H1 (cell line): ENCODE measurements at regions not wholly inside any gene's neighbourhood (a gene's known extent, or its start where the extent isn't known, plus 50 kb on each side); places are given as distances from the start of the nearest gene placed in this dataset.

Experiments used
- CTCF ChIA-PET: fragments of 300-600 bp; sonication (Branson Sonifier 250); formaldehyde crosslinking; loops from one replicate; lab custom pipeline; 2021; ENCODE audit not compliant: partially characterized antibody; lab: Charles Lee
- POLR2A ChIA-PET: fragments of 300-600 bp; sonication (Branson Sonifier 250); formaldehyde crosslinking; loops from one replicate; lab custom pipeline; 2021; ENCODE audit warnings: inconsistent platforms; ENCODE audit not compliant: partially characterized antibody; lab: Charles Lee
- DNase-seq, 2 experiments: peaks; one replicate each; pipeline versions ENCODE4 v3.0.0 to v3.0.0-alpha.2; 2010 to 2022; ENCODE audit warnings: low spot score in 2 of 2, low read depth in 1 of 2, mixed read lengths in 1 of 2
- FAIRE-seq: peaks from 2 replicates; lab custom pipeline; 2011; peaks lifted over from hg19 to GRCh38; lab: Jason Lieb, UNC
- H2AFZ ChIP-seq: 2 replicates; pipeline ENCODE4 v1.8.1; 2012; ENCODE audit warnings: low read length, inconsistent platforms
- H2AK5ac ChIP-seq: 2 replicates; pipeline ENCODE4 v1.6.1; 2013; ENCODE audit warnings: low read depth, low read length
- H2BK120ac ChIP-seq: replicated peaks from 2 replicates; pipeline ENCODE3; 2013; ENCODE audit warnings: low read depth, low read length, inconsistent platforms
- H2BK12ac ChIP-seq: 2 replicates; pipeline ENCODE4 v1.6.1; 2013; ENCODE audit warnings: low read depth, low read length
- H2BK15ac ChIP-seq: 2 replicates; pipeline ENCODE4 v1.6.1; 2013; ENCODE audit warnings: low read length
- H2BK20ac ChIP-seq: 2 replicates; pipeline ENCODE4 v1.6.1; 2013; ENCODE audit warnings: low read length
- H2BK5ac ChIP-seq: 2 replicates; pipeline ENCODE4 v1.6.1; 2013; ENCODE audit warnings: low read depth, low read length
- H3K14ac ChIP-seq: 2 replicates; pipeline ENCODE4 v1.6.1; 2013; ENCODE audit warnings: inconsistent platforms; ENCODE audit not compliant: insufficient read length
- H3K18ac ChIP-seq: 2 replicates; pipeline ENCODE4 v1.6.1; 2013; ENCODE audit warnings: low read length; ENCODE audit errors: extremely low read depth
- H3K23ac ChIP-seq: 2 replicates; pipeline ENCODE4 v1.6.1; 2013; ENCODE audit warnings: inconsistent platforms; ENCODE audit not compliant: insufficient read length
- H3K23me2 ChIP-seq: 2 replicates; pipeline ENCODE4 v1.6.1; 2013; ENCODE audit warnings: low read depth, low read length
- H3K27ac ChIP-seq: 2 replicates; pipeline ENCODE4 v1.6.1; 2011; ENCODE audit warnings: low read depth, low read length, inconsistent platforms
- H3K27me3 ChIP-seq, 4 experiments: replicated peaks in 1 of 4; 1 replicate in 1 of 4; 2 replicates in 3 of 4; pipeline versions ENCODE4 v1.6.1 to v1.8.1; 2011 to 2013; ENCODE audit warnings: low read length in 3 of 4, mild to moderate bottlenecking in 3 of 4, inconsistent platforms in 2 of 4, mixed read lengths in 2 of 4, moderate library complexity in 1 of 4; ENCODE audit not compliant: control insufficient read depth in 3 of 4, insufficient read depth in 3 of 4; ENCODE audit errors: extremely low read depth in 1 of 4
- H3K36me3 ChIP-seq, 4 experiments: 2 replicates each; pipeline versions ENCODE4 v1.6.1 to v1.8.1; 2011 to 2013; ENCODE audit warnings: mild to moderate bottlenecking in 4 of 4, low read length in 3 of 4, moderate library complexity in 2 of 4, control low read depth in 1 of 4, inconsistent platforms in 1 of 4; ENCODE audit not compliant: insufficient read depth in 4 of 4, control insufficient read depth in 2 of 4
- H3K4ac ChIP-seq: replicated peaks from 2 replicates; pipeline ENCODE3; 2013; ENCODE audit warnings: low read length, low read depth, mixed read lengths, inconsistent platforms; ENCODE audit not compliant: insufficient read length
- H3K4me1 ChIP-seq, 4 experiments: replicated peaks in 1 of 4; 1 replicate in 1 of 4; 2 replicates in 3 of 4; pipeline versions ENCODE4 v1.6.1 to v1.8.1; 2011 to 2013; ENCODE audit warnings: low read length in 3 of 4, inconsistent platforms in 2 of 4, mixed read lengths in 1 of 4; ENCODE audit not compliant: insufficient read depth in 4 of 4, control insufficient read depth in 3 of 4
- H3K4me2 ChIP-seq, 2 experiments: 2 replicates each; pipeline versions ENCODE4 v1.6.1 to v1.8.1; 2011 to 2013; ENCODE audit warnings: low read depth in 2 of 2, low read length in 2 of 2, control low read depth in 1 of 2, inconsistent platforms in 1 of 2, mild to moderate bottlenecking in 1 of 2; ENCODE audit not compliant: insufficient read depth in 1 of 2
- H3K4me3 ChIP-seq, 4 experiments: fragments of 200-600, 300-600 bp in 1 of 4; sonication (generic), shearing (Covaris generic), sonication (Bioruptor Twin) in 1 of 4; 2 replicates each; pipeline versions ENCODE4 v1.5.1 to v1.8.1; 2011 to 2016; ENCODE audit warnings: low read length in 4 of 4, low read depth in 3 of 4, control low read depth in 2 of 4, inconsistent platforms in 2 of 4, mild to moderate bottlenecking in 2 of 4, mixed read lengths in 1 of 4, moderate library complexity in 1 of 4; ENCODE audit not compliant: insufficient read depth in 2 of 4; ENCODE audit errors: extremely low read depth in 1 of 4
- H3K56ac ChIP-seq: replicated peaks from 2 replicates; pipeline ENCODE3; 2013; ENCODE audit warnings: low read depth, mild to moderate bottlenecking, mixed read lengths, low read length, inconsistent platforms; ENCODE audit not compliant: insufficient read length
- H3K79me1 ChIP-seq: 2 replicates; pipeline ENCODE4 v1.6.1; 2013; ENCODE audit warnings: low read depth, low read length, control low read depth
- H3K79me2 ChIP-seq, 2 experiments: 2 replicates each; pipeline versions ENCODE4 v1.6.1 to v1.8.1; 2012 to 2013; ENCODE audit warnings: low read length in 2 of 2, mild to moderate bottlenecking in 2 of 2, inconsistent platforms in 1 of 2; ENCODE audit not compliant: insufficient read depth in 2 of 2, control insufficient read depth in 1 of 2
- H3K9ac ChIP-seq, 4 experiments: replicated peaks in 1 of 4; 1 replicate in 1 of 4; 2 replicates in 3 of 4; pipeline versions ENCODE4 v1.6.1 to v1.8.1; 2011 to 2013; ENCODE audit warnings: low read depth in 3 of 4, low read length in 3 of 4, control low read depth in 2 of 4, mild to moderate bottlenecking in 2 of 4, moderate library complexity in 2 of 4, inconsistent platforms in 1 of 4; ENCODE audit errors: extremely low read depth in 1 of 4
- H3K9me3 ChIP-seq, 2 experiments: 2 replicates each; pipeline versions ENCODE4 v1.6.1 to v1.8.1; 2012 to 2013; ENCODE audit warnings: mild to moderate bottlenecking in 2 of 2, moderate library complexity in 2 of 2, control low read depth in 1 of 2, inconsistent platforms in 1 of 2, low read depth in 1 of 2, low read length in 1 of 2, mixed read lengths in 1 of 2; ENCODE audit not compliant: insufficient read depth in 2 of 2
- H4K20me1 ChIP-seq, 2 experiments: replicated peaks in 1 of 2; 2 replicates each; pipeline versions ENCODE3 to v1.8.1; 2011 to 2013; ENCODE audit warnings: inconsistent platforms in 2 of 2, low read length in 2 of 2, mild to moderate bottlenecking in 1 of 2; ENCODE audit not compliant: insufficient read depth in 2 of 2, control insufficient read depth in 1 of 2
- H4K5ac ChIP-seq: 2 replicates; pipeline ENCODE4 v1.6.1; 2013; ENCODE audit warnings: low read length, low read depth, mixed read lengths, inconsistent platforms; ENCODE audit not compliant: insufficient read length
- H4K8ac ChIP-seq: 2 replicates; pipeline ENCODE4 v1.8.0; 2013; ENCODE audit warnings: mild to moderate bottlenecking, moderate library complexity, low read length, inconsistent platforms; ENCODE audit not compliant: insufficient read depth; ENCODE audit errors: extremely low read depth
- H4K91ac ChIP-seq: replicated peaks from 2 replicates; pipeline ENCODE3; 2013; ENCODE audit warnings: low read length, mixed read lengths, inconsistent platforms; ENCODE audit not compliant: insufficient read length
- ASH2L ChIP-seq: fragments of 200-600, 300-600 bp; sonication (generic); IDR thresholded peaks from one replicate; pipeline ENCODE4 v1.7.1; 2017; ENCODE audit warnings: low read length
- EZH2 ChIP-seq: fragments of 200-600 bp; sonication (generic); IDR thresholded peaks from 2 replicates; pipeline ENCODE4 v1.7.1; 2012; ENCODE audit warnings: low read depth, mild to moderate bottlenecking, moderate library complexity, low read length, inconsistent platforms; ENCODE audit not compliant: severe bottlenecking
- WGBS, 2 experiments: shearing (Covaris generic) in 1 of 2; methylation state at CpG; one replicate each; pipeline versions ENCODE4 v1.1.6 to v1.1.7; 2013 to 2015; ENCODE audit warnings: low lambda C conversion rate in 2 of 2, mixed read lengths in 2 of 2, inconsistent platforms in 1 of 2, low coverage in 1 of 2, missing lambda C conversion rate in 1 of 2; ENCODE audit not compliant: insufficient replicate concordance in 2 of 2, insufficient coverage in 1 of 2, insufficient read length in 1 of 2; ENCODE audit errors: extremely low coverage in 1 of 2, missing lambda C conversion rate in 1 of 2; 5-methylcytosine and 5-hydroxymethylcytosine counted together

- no peak overlapping the region for H2BK12ac ChIP-seq
- no peak overlapping the region for H2AK5ac ChIP-seq
- FAIRE-seq = no peak
- no peak for TF ChIP-seq EZH2
- no peak for TF ChIP-seq ASH2L
- TF ChIP-seq, all 59 proteins: peak for 0
- no peak overlapping the region for H3K9ac ChIP-seq
- no peaks in the 10 kb centered on the region for H3K36me3 ChIP-seq
- no peak overlapping the region for H2AFZ ChIP-seq
- no peaks in the 10 kb centered on the region for H3K79me2 ChIP-seq
- H3K18ac ChIP-seq = no peak overlapping the region
- no peaks in the 10 kb centered on the region for H3K79me1 ChIP-seq
- H3K4me1 ChIP-seq = no peaks in the 10 kb centered on the region
- H3K27me3 ChIP-seq = no peaks in the 10 kb centered on the region
- H2BK20ac ChIP-seq = no peak overlapping the region
- H2BK120ac ChIP-seq = no peak overlapping the region
- H3K4me3 ChIP-seq = no peak overlapping the region
- ChIA-PET CTCF (interaction anchor here (3.9 kb wide), 1 partner anchor 298 kb away, joined by 14 read pairs; no protein-coding TSS in a partner anchor), POLR2A (no interaction called here)
- H3K14ac ChIP-seq = no peak overlapping the region
- no peak overlapping the region for H3K23ac ChIP-seq
- H3K23me2 ChIP-seq = no peaks in the 10 kb centered on the region
- H3K9me3 ChIP-seq = no peaks in the 10 kb centered on the region
- no peak overlapping the region for H2BK5ac ChIP-seq
- H3K56ac ChIP-seq = no peak overlapping the region
- H2BK15ac ChIP-seq = no peak overlapping the region
- H3K4me2 ChIP-seq = no peak overlapping the region
- DNase-seq = no peak
- no peaks in the 10 kb centered on the region for H4K20me1 ChIP-seq
- no peak overlapping the region for H4K91ac ChIP-seq
- no peak overlapping the region for H4K5ac ChIP-seq
- 95% methylated on average over 1 of the region's 1 CpG; no CpG with 5 or more reads in 1 of the 2 experiments for WGBS, 2 experiments
- H3K27ac ChIP-seq = no peak overlapping the region
- no peak overlapping the region for H4K8ac ChIP-seq
- H3K4ac ChIP-seq = no peak overlapping the region
Observed at GRCh38 chr11:91771961-91772360, 452.7 kb upstream of the FAT3 start.
